Lower lobe of right lung (tissue), 2 donors: ENCODE measurements at regions not wholly inside any gene's neighbourhood (a gene's known extent, or its start where the extent isn't known, plus 50 kb on each side); places are given as distances from the start of the nearest gene placed in this dataset.

Source experiments
- ATAC-seq, 2 donors: fragments of 200-7000 bp; cut with Tn5 transposase; one replicate each; pipeline ENCODE4 v1.9.1; 2020 to 2022; ENCODE audit warnings: mild to moderate bottlenecking in 2 of 2, moderate library complexity in 2 of 2
- DNase-seq: peaks from one replicate; pipeline ENCODE4 v3.0.0-alpha.2; 2020
- H3K27ac ChIP-seq: fragments of 200-600 bp; one replicate; pipeline ENCODE4 v1.8.0; 2022
- H3K27me3 ChIP-seq: fragments of 200-600 bp; one replicate; pipeline ENCODE4 v1.8.0; 2022; ENCODE audit warnings: low read depth
- H3K36me3 ChIP-seq: fragments of 200-600 bp; one replicate; pipeline ENCODE4 v1.8.0; 2022; ENCODE audit warnings: mild to moderate bottlenecking
- H3K4me1 ChIP-seq: fragments of 200-600 bp; one replicate; pipeline ENCODE4 v1.8.0; 2022
- H3K4me3 ChIP-seq: fragments of 200-600 bp; one replicate; pipeline ENCODE4 v1.8.0; 2022; ENCODE audit warnings: mild to moderate bottlenecking
- H3K9me3 ChIP-seq: fragments of 200-600 bp; one replicate; pipeline ENCODE4 v1.8.0; 2022
- CTCF ChIP-seq: fragments of 200-600 bp; IDR thresholded peaks from one replicate; pipeline ENCODE4 v1.8.0; 2022; ENCODE audit warnings: antibody characterized with exemption, mild to moderate bottlenecking
- intact Hi-C: fragments of 100-400 bp; cut with DNase I; formaldehyde crosslinking; loops from one replicate; pipeline ENCODE4 v1.11.0; 2022
- donor health status: DM: no; HTN: yes; CAD: no; lungs with severe emphysema.

GRCh38 chr5:115435778-115436712, 108.5 kb downstream of the FEM1C start:
- Histone ChIP-seq H3K9me3 (no peaks in the 10 kb centered on the region), H3K27me3 (no peaks in the 10 kb centered on the region), H3K27ac (no peak overlapping the region), H3K4me3 (no peak overlapping the region), H3K4me1 (peaks cover 15% of the 10 kb centered on the region), H3K36me3 (no peaks in the 10 kb centered on the region)
- DNase-seq = no peak
- intact Hi-C loops = no loop called here
- no peak for ATAC-seq
- TF ChIP-seq CTCF = no peak

GRCh38 chr5:115435065-115435777, 109.4 kb downstream of the FEM1C start:
- Histone ChIP-seq H3K4me3 (no peak overlapping the region), H3K36me3 (no peaks in the 10 kb centered on the region), H3K9me3 (no peaks in the 10 kb centered on the region), H3K27me3 (no peaks in the 10 kb centered on the region), H3K4me1 (peaks cover 15% of the 10 kb centered on the region), H3K27ac (no peak overlapping the region)
- ATAC-seq = peak; percentile 71 to 75
- intact Hi-C loops = no loop called here
- DNase-seq = no peak
- TF ChIP-seq CTCF = no peak

- Histone ChIP-seq H3K36me3 (no peaks in the 10 kb centered on the region), H3K27me3 (no peaks in the 10 kb centered on the region), H3K9me3 (no peaks in the 10 kb centered on the region), H3K4me1 (peaks cover 19% of the 10 kb centered on the region), H3K4me3 (no peak overlapping the region), H3K27ac (no peak overlapping the region)
- intact Hi-C loops = no loop called here
- DNase-seq (no peak), ATAC-seq (no peak)
- no peak for TF ChIP-seq CTCF
Observed at GRCh38 chr5:115433918-115434317, 110.7 kb downstream of the FEM1C start.

- no peaks in the 10 kb centered on the region for H3K9me3 ChIP-seq
- H3K36me3 ChIP-seq = no peaks in the 10 kb centered on the region
- no peak overlapping the region for H3K27ac ChIP-seq
- no peaks in the 10 kb centered on the region for H3K27me3 ChIP-seq
- no peak for TF ChIP-seq CTCF
- H3K4me1 ChIP-seq = peaks cover 19% of the 10 kb centered on the region
- no peak overlapping the region for H3K4me3 ChIP-seq
- ATAC-seq (peak; percentile 64 to 69), DNase-seq (no peak)
- intact Hi-C loops = no loop called here
Observed at GRCh38 chr5:115432691-115433090, 111.9 kb downstream of the FEM1C start.

- no peak for TF ChIP-seq CTCF
- H3K4me3 ChIP-seq = no peak overlapping the region
Observed at GRCh38 chr5:115431116-115431515, 113.5 kb downstream of the FEM1C start.

More at GRCh38 chr5:115431116-115431515, 113.5 kb downstream of the FEM1C start:
- no peak for DNase-seq
- no peaks in the 10 kb centered on the region for H3K9me3 ChIP-seq
- no peak for ATAC-seq
- H3K36me3 ChIP-seq = no peaks in the 10 kb centered on the region
- no peaks in the 10 kb centered on the region for H3K27me3 ChIP-seq
- no peak overlapping the region for H3K27ac ChIP-seq
- intact Hi-C loops = no loop called here
- peaks cover 19% of the 10 kb centered on the region for H3K4me1 ChIP-seq
